Spleen (tissue), 11 donors: ENCODE measurements at regions not wholly inside any gene's neighbourhood (a gene's known extent, or its start where the extent isn't known, plus 50 kb on each side); places are given as distances from the start of the nearest gene placed in this dataset.

Experiments used
- DNase-seq: peaks from one replicate; pipeline ENCODE4 v3.0.0-alpha.2; 2020
- H3K27ac ChIP-seq, 8 donors: fragments of 200-600 bp; sonication (generic) in 7 of 8; 1 replicate in 4 of 8; 2 replicates in 4 of 8; pipeline versions ENCODE4 v1.5.0 to v1.8.0; 2016 to 2021; ENCODE audit warnings: inconsistent platforms in 4 of 8, mild to moderate bottlenecking in 4 of 8, moderate library complexity in 1 of 8
- H3K27me3 ChIP-seq, 7 donors: fragments of 200-600 bp; sonication (generic) in 6 of 7; replicated peaks in 1 of 7; 1 replicate in 4 of 7; 2 replicates in 3 of 7; pipeline versions ENCODE4 v1.5.0 to v1.8.0; 2016 to 2021; ENCODE audit warnings: inconsistent platforms in 3 of 7, mild to moderate bottlenecking in 1 of 7
- H3K36me3 ChIP-seq, 6 donors: fragments of 200-600 bp; sonication (generic) in 5 of 6; 1 replicate in 4 of 6; 2 replicates in 2 of 6; pipeline versions ENCODE4 v1.5.0 to v1.8.0; 2016 to 2021; ENCODE audit warnings: inconsistent platforms in 2 of 6
- H3K4me1 ChIP-seq, 6 donors: fragments of 200-600 bp; sonication (generic) in 5 of 6; 1 replicate in 3 of 6; 2 replicates in 3 of 6; pipeline versions ENCODE4 v1.5.0 to v1.8.0; 2016 to 2021; ENCODE audit warnings: inconsistent platforms in 3 of 6
- H3K4me3 ChIP-seq, 8 donors: fragments of 200-600 bp; sonication (generic) in 7 of 8; 1 replicate in 4 of 8; 2 replicates in 4 of 8; pipeline versions ENCODE4 v1.5.0 to v1.8.0; 2016 to 2021; ENCODE audit warnings: inconsistent platforms in 4 of 8, mild to moderate bottlenecking in 4 of 8, moderate library complexity in 2 of 8
- H3K9me3 ChIP-seq, 8 donors: fragments of 200-600 bp; sonication (generic) in 7 of 8; 1 replicate in 4 of 8; 2 replicates in 4 of 8; pipeline versions ENCODE4 v1.5.0 to v1.8.0; 2016 to 2021; ENCODE audit warnings: inconsistent platforms in 4 of 8
- CTCF ChIP-seq, 11 experiments: fragments of 200-600 bp in 7 of 11; fragments of 450-650 bp in 4 of 11; sonication (generic) in 4 of 11; IDR thresholded peaks in 8 of 11; conservative IDR thresholded peaks in 3 of 11; 1 replicate in 7 of 11; 2 replicates in 4 of 11; pipeline versions ENCODE4 v1.4.0 to v1.8.0; 2016 to 2021; ENCODE audit warnings: antibody characterized with exemption in 11 of 11, inconsistent platforms in 4 of 11, mild to moderate bottlenecking in 1 of 11
- POLR2A ChIP-seq, 3 donors: fragments of 450-650 bp; IDR thresholded peaks; one replicate each; pipeline ENCODE4 v1.5.1; 2017; ENCODE audit warnings: antibody characterized with exemption in 3 of 3, mild to moderate bottlenecking in 1 of 3
- POLR2AphosphoS5 ChIP-seq, 3 donors: sonication (generic); formaldehyde crosslinking; IDR thresholded peaks; one replicate each; pipeline ENCODE4 v1.5.1; 2017; ENCODE audit warnings: antibody characterized with exemption in 3 of 3
- WGBS, 5 donors: extraction: QIAGEN DNeasy Blood & Tissue Kit in 3 of 5; methylation state at CpG; one replicate each; pipeline versions ENCODE4 v1.1.5 to v1.1.7; 2013 to 2018; 5-methylcytosine and 5-hydroxymethylcytosine counted together
- intact Hi-C: fragments of 100-400 bp; cut with DNase I; formaldehyde crosslinking; loops from one replicate; pipeline ENCODE4 v1.15.0; 2023; ENCODE audit warnings: low total_unique reads
- donor health status: healthy with polysubstance abuse.
- donor health status: DM: no; HTN: no; CAD: no; lungs with moderate emphysema.
- donor health status: DM: no; HTN: no; CAD: no.
- donor health status: Bipolar disorder and iron deficiency.
- donor health status: healthy.
- donor health status: DM: no; HTN: no; CAD: no.
- donor health status: DM: yes; HTN: yes; CAD: no.

- H3K36me3 ChIP-seq: no peaks in the 10 kb centered on the region
- intact Hi-C loops: no loop called here
- TF ChIP-seq POLR2AphosphoS5 (IDR thresholded peaks at IDR 0.05): no peak
- TF ChIP-seq CTCF (IDR thresholded peaks at IDR 0.05 in 8 of 11, conservative IDR thresholded peaks at IDR 0.05 in 3 of 11): no peak
- TF ChIP-seq POLR2A (IDR thresholded peaks at IDR 0.05): no peak
- WGBS, 5 donors: 77 to 86% (median 85%) methylated on average over 16 to 17 of the region's 17 CpGs
- H3K27ac ChIP-seq: no peak overlapping the region
- DNase-seq: no peak
- H3K27me3 ChIP-seq: no peaks in the 10 kb centered on the region
- no peak overlapping the region for H3K4me3 ChIP-seq
- H3K4me1 ChIP-seq: no peaks in the 10 kb centered on the region
- H3K9me3 ChIP-seq: no peaks in the 10 kb centered on the region
Observed at GRCh38 chr21:33985117-33986050, 69.8 kb upstream of the ATP5PO start.

DNA sequence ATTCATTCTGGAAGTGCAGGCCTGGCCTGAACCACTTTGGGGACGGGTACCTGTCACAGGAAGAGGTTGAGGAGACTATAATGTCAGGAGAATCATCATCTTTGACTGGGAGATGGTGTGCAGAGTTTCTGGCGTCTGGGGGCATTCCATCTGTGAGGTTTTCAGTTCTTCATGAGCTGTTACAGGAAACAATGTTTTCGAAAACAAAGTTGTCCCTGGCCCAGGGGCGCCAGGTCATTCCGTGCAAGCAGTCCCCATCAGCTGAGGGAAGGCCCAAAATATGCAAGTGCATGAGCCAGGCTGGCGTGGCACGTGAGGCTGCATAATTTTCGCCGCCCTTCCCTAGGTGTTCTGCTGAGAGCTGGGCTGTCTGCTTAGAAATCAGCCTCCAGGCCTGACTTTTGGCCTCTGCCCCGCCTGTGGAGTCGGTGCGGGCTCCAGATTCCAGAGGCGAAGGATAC lies 68.4 kb upstream of the ATP5PO start:
- Histone ChIP-seq H3K36me3 (no peaks in the 10 kb centered on the region), H3K27ac (no peak overlapping the region), H3K4me1 (no peaks in the 10 kb centered on the region), H3K9me3 (no peaks in the 10 kb centered on the region), H3K4me3 (no peak overlapping the region), H3K27me3 (no peaks in the 10 kb centered on the region)
- WGBS, 5 donors: 80 to 91% (median 88%) methylated on average over 9 to 13 of the region's 13 CpGs
- no peak for DNase-seq
- TF ChIP-seq POLR2AphosphoS5 (IDR thresholded peaks at IDR 0.05) (no peak), POLR2A (IDR thresholded peaks at IDR 0.05) (no peak), CTCF (IDR thresholded peaks at IDR 0.05 in 8 of 11, conservative IDR thresholded peaks at IDR 0.05 in 3 of 11) (no peak)
- intact Hi-C loops: no loop called here

DNA sequence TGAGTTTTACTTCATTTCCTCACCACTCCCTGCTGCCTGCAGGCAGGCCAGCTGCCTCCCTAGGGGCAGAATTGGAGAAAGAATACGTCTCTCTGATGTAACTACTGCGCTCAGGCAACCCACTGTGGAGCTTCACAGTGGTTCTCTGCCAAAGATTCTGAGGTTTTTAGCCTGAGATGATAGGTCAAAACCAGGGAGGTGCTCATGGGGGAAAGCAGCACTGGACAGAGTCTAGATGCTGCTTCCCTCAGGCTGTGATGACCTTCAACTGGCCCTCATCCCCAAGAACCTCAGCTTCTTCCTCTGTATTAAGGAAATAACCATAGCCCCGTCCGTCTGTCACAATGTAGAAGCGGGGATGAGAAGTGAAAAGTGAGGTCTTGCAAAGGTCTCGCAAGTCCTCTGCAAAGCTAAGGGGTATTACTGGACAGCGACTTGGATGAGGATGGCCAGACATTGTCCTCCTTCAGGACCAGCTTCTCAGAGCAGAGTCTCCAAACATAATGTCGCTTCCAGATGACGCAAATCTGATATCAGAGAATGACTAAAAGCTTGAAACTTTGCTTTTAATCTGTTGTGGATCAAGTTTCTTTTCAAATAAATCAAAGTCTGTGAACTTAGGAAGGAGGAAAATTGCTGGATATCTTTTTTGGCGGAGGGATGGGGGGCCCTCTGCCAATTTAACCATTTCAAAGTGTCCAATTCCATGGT lies 65.9 kb upstream of the ATP5PO start:
- WGBS, 5 donors: 71 to 81% (median 75%) methylated on average over 10 of the region's 10 CpGs

More for the DNA sequence above, 65.9 kb upstream of the ATP5PO start:
- intact Hi-C loops: no loop called here
- Histone ChIP-seq H3K27me3 (no peaks in the 10 kb centered on the region), H3K4me3 (no peak overlapping the region), H3K27ac (no peak overlapping the region), H3K36me3 (no peaks in the 10 kb centered on the region), H3K9me3 (no peaks in the 10 kb centered on the region), H3K4me1 (peaks cover 5 to 12% (median 10%) of the 10 kb centered on the region in 6 donors)
- DNase-seq: no peak
- TF ChIP-seq CTCF (IDR thresholded peaks at IDR 0.05 in 8 of 11, conservative IDR thresholded peaks at IDR 0.05 in 3 of 11) (no peak), POLR2AphosphoS5 (IDR thresholded peaks at IDR 0.05) (no peak), POLR2A (IDR thresholded peaks at IDR 0.05) (no peak)
